ENCODE measurements at regions not wholly inside any gene's neighbourhood (a gene's known extent, or its start where the extent isn't known, plus 50 kb on each side); places are given as distances from the start of the nearest gene placed in this dataset.
A peak's percentile ranks its signal among the peaks of the same experiment; 100 is the strongest.
"Not testable (repeated sequence)": the region's sequence is repeated elsewhere in the genome, so short reads cannot be mapped to it uniquely, and the experiment has no call there.

DNA sequence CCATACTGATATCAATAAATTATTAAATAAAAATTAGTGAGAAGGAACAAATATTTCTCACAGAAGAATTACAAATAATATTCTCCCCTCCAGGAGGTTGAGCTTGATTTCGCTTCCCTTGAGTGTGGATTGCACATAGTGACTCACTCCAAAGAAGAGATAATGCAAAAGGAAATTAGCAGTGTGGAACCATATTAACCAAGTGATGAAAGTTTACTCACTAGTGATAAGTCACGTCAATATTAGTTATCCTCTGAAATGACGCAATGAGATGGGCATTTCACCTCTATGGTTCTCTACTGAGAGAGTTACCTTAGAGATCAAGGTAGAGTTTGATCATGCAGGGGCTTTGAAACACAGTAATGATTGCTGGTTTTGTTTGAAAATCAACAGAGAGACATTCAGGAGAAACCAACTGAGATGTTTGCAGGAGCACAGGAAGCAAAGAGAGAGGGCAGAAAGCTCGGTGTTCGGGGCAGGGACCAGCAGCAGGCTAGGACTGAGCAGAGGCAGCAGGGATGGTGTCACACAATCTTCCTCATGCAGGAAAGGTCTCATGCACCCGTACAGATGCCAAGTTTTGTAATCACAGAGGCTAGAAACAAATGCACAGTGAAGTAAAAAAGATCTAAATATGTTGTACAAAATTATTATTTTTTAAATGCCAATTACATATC lies 634.5 kb downstream of the QKI start:
- no peaks in the 10 kb centered on the region for H3K4me1 ChIP-seq
- H3K27ac ChIP-seq, result no peak overlapping the region
- H3K9me3 ChIP-seq, result no peaks in the 10 kb centered on the region
- intact Hi-C loops (cut with DNase I), result no loop called here
- H3K36me3 ChIP-seq, result no peaks in the 10 kb centered on the region
- peak in 1 of 4 donors; percentile 59 for ATAC-seq
- H3K4me3 ChIP-seq, result no peak overlapping the region
- DNase-seq, result no peak
- no peaks in the 10 kb centered on the region for H3K27me3 ChIP-seq
- no peak for TF ChIP-seq POLR2A (IDR thresholded peaks at IDR 0.05)
- WGBS (ENCODE audit: insufficient coverage, low coverage, low lambda C conversion rate, missing lambda C conversion rate), result 27% methylated on average over 6 of the region's 6 CpGs

- Histone ChIP-seq H3K27ac (no peak overlapping the region), H3K4me1 (no peaks in the 10 kb centered on the region), H3K27me3 (no peaks in the 10 kb centered on the region), H3K9me3 (no peaks in the 10 kb centered on the region), H3K4me3 (no peak overlapping the region), H3K36me3 (no peaks in the 10 kb centered on the region)
- DNase-seq, result no peak
- TF ChIP-seq, protein P1, sequence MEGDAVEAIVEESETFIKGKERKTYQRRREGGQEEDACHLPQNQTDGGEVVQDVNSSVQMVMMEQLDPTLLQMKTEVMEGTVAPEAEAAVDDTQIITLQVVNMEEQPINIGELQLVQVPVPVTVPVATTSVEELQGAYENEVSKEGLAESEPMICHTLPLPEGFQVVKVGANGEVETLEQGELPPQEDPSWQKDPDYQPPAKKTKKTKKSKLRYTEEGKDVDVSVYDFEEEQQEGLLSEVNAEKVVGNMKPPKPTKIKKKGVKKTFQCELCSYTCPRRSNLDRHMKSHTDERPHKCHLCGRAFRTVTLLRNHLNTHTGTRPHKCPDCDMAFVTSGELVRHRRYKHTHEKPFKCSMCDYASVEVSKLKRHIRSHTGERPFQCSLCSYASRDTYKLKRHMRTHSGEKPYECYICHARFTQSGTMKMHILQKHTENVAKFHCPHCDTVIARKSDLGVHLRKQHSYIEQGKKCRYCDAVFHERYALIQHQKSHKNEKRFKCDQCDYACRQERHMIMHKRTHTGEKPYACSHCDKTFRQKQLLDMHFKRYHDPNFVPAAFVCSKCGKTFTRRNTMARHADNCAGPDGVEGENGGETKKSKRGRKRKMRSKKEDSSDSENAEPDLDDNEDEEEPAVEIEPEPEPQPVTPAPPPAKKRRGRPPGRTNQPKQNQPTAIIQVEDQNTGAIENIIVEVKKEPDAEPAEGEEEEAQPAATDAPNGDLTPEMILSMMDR (IDR thresholded peaks at IDR 0.05), result no peak
- no peak for TF ChIP-seq POLR2A (IDR thresholded peaks at IDR 0.05)
- 88% methylated on average over 1 of the region's 1 CpG for WGBS (ENCODE audit: insufficient coverage, low coverage, low lambda C conversion rate, missing lambda C conversion rate)
- intact Hi-C loops (cut with DNase I), result no loop called here
- no peak for ATAC-seq
These were observed 630.6 kb downstream of the QKI start for GRCh38 chr6:164045082-164045481.

DNA sequence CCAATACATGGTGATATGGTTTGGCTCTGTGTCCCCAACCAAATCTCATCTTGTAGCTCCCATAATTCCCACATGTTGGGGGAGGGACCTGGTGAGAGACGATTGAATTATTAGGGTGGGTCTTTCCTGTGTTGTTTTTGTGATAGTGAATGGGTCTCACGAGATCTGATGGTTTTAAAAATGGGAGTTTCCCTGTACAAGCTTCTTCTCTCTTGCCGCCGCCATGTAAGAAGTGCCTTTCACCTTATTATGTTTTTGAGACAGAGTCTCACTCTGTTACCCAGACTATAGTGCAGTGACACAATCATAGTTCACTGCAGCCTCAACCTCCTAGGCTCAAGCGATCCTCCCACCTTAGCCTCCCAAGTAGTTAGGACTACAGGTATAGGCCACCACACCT lies 629.1 kb downstream of the QKI start:
- H3K9me3 ChIP-seq; H3K36me3 ChIP-seq; H3K4me1 ChIP-seq; H3K27me3 ChIP-seq; ATAC-seq; H3K27ac ChIP-seq; H3K4me3 ChIP-seq; intact Hi-C loops (cut with DNase I); DNase-seq: not testable (repeated sequence)
- WGBS (ENCODE audit: insufficient coverage, low coverage, low lambda C conversion rate, missing lambda C conversion rate), result 57% methylated on average over 5 of the region's 5 CpGs

DNA sequence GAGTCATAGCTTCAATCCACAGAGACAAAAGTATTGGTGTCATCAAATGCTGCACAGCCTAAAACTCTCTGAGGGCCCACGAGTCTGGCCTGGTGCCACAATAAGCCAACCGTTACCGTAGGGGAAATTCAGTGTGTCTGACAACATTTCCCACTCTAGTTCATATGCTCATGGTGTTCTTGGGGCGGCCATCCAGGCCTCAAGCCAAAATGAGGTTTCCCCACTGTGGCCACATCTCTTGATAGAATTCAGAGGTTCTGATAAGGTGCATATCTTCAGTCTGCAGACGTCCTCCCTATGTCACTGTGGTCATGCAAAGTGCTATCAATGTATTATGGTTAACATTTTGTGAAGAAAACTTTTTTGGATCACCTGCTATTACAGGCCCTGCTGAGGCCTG lies 627.7 kb downstream of the QKI start:
- ATAC-seq (no peak), DNase-seq (no peak)
- intact Hi-C loops (cut with DNase I), result no loop called here
- Histone ChIP-seq H3K4me3 (no peak overlapping the region), H3K27me3 (no peaks in the 10 kb centered on the region), H3K36me3 (no peaks in the 10 kb centered on the region), H3K4me1 (no peaks in the 10 kb centered on the region), H3K27ac (no peak overlapping the region), H3K9me3 (no peaks in the 10 kb centered on the region)
- TF ChIP-seq, protein P1 (IDR thresholded peaks at IDR 0.05), result no peak
- TF ChIP-seq POLR2A (IDR thresholded peaks at IDR 0.05), result no peak
- WGBS (ENCODE audit: insufficient coverage, low coverage, low lambda C conversion rate, missing lambda C conversion rate), result 59% methylated on average over 5 of the region's 5 CpGs

DNA sequence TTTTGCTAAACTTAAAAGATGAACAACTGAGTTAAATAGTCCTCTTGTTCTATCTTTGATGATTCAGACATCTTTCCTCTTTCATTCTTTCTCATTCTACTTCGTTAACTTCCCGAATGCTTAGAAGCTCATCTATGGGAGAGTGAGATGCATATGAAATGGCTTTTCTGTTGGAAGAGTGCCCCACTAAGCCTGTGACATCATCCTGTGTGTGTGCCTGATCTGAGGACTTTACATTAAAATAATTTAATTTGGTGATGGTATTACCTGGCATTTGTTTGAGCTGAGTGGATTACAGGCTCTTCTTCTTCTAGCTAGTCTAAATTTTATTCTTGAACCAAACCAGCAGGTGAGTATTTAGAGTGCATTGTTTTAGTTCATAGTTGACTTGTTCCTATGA lies 626.5 kb downstream of the QKI start:
- 71% methylated on average over 2 of the region's 2 CpGs for WGBS (ENCODE audit: insufficient coverage, low coverage, low lambda C conversion rate, missing lambda C conversion rate)
- intact Hi-C loops (cut with DNase I), result no loop called here
- DNase-seq, result no peak

More for the DNA sequence above, 626.5 kb downstream of the QKI start:
- H3K4me1 ChIP-seq, result no peaks in the 10 kb centered on the region
- TF ChIP-seq POLR2A (IDR thresholded peaks at IDR 0.05), result no peak
- TF ChIP-seq, protein P1 (IDR thresholded peaks at IDR 0.05), result no peak
- H3K9me3 ChIP-seq, result no peaks in the 10 kb centered on the region
- H3K27me3 ChIP-seq, result no peaks in the 10 kb centered on the region
- H3K4me3 ChIP-seq, result no peak overlapping the region
- H3K36me3 ChIP-seq, result no peaks in the 10 kb centered on the region
- no peak overlapping the region for H3K27ac ChIP-seq
- ATAC-seq, result no peak
